NCI-H1436 treated with DMSO at 0.1 percent for 48 hours (cell line): ENCODE measurements at regions not wholly inside any gene's neighbourhood (a gene's known extent, or its start where the extent isn't known, plus 50 kb on each side); places are given as distances from the start of the nearest gene placed in this dataset.
"Not testable (repeated sequence)": the region's sequence is repeated elsewhere in the genome, so short reads cannot be mapped to it uniquely, and the experiment has no call there.

Source experiments
- DNase-seq: peaks from one replicate; lab custom pipeline; 2025; lab: John Stamatoyannopoulos, UW

DNA sequence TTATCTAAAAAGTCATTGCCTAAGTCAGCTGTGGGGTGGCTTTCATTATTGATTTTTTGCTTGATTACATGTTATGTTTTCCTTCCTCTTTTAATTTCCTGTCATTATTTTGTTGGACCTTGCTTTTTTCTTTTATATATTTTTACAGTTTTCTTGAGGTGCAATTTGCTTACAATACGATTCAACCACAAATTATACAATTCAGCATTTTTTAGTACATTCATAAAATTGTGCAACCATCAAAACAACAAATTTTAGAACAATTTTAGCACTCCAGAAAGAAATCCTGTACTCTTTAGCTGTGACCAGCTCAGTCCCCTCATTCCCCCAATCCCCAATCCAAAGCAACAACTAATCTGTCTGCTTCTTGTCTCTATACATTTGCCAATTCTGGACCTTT is 608.9 kb downstream of the C6orf118 start:
- no peak for DNase-seq

- DNase-seq: no peak
Measured at GRCh38 chr6:164695896-164696295, 613.5 kb downstream of the C6orf118 start.

DNA sequence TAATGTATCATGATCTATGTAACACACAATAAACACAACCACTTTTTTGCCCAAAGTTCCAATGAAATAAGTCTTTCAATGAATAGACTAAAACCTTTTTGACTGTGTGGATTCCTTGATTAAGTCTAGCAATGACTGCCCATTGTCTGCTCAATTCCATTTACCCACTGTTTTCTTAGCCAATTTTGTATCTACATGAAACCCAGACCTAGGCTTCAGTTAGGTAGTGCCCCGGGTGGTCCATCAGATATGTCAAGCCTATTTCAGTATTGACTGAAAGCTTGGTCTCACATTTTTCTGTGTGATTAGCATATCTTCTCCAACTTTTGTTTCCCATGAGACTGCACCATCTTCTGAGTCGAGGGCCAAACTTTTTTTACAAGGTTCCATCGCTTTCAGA is 615.0 kb downstream of the C6orf118 start:
- DNase-seq: no peak

DNA sequence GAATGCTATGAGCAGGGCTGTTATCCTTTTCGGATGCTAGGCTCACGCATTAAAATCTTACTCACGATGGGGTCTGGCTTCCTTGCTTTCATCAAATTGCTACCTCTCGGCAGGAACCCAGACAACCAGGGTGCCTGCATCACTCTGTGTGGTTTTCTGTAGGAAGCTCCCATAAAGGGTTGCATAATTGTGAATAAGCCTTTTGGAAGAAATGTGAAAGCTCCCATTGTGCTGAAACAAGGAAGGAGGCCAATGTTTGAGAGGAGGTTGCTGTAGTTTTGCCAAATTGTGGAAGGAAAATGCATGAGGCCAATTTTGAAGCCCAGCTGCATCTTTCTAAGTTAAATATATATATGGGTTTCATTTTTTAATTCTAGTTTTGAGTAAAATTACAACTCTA is 615.5 kb downstream of the C6orf118 start:
- DNase-seq: no peak

DNA sequence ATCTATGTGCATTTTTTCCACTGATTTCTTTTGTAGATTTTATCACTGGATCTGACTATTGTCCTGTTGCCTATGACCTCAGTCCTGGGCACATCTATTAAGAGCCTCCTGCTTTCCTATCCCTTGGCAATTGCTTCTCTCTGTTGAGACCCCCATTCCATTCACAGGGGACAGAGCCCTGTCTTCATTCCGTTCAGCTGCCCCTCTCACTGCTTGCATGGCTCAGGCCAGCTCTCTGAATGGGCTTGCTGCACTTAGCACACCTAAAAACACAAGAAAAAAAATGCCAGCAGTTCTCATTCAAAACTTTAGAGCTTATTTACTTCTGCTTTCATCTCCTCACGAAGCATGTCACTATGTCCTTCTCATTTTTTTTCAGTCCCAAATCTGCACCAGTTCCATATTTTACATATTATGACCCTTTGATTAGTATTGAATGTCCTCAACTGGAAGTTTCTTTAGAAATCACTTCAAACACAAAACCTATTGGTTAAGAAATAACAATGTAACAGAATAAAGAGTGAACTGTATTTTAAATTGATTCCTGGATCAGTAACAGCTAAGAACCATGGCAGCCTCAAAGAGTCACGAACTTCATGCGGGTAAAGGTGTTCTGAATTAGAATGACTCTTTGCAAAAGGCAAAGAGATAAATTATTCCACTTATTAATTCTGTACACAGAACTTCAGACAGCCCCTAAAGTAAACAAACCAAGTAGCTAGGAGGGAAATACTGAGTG is 616.5 kb downstream of the C6orf118 start:
- no peak for DNase-seq

GRCh38 chr6:164690702-164691500 is 618.5 kb downstream of the C6orf118 start:
- DNase-seq: no peak

- no peak for DNase-seq
Measured at GRCh38 chr6:164690241-164690640, 619.2 kb downstream of the C6orf118 start.

DNA sequence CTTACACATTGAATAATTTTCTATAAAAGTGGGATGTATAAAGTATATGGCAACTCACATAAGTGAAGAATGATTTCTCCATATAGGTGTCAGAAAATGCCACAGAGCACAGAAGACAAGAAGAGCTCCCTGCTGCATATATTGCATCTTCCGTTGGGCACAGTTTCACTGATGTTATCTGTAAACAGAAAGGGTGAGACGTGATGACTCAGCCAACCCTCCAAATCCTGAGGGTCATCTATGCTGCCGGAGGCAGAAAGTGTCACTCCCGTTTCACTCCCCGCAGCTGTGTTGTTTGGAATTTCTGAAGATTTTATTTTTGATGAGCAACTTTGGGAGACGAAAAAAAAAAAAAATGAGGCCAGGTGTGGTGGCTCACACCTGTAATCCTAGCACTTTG is 644.1 kb downstream of the C6orf118 start:
- no peak for DNase-seq

GRCh38 chr6:164663634-164664033 is 645.8 kb downstream of the C6orf118 start:
- no peak for DNase-seq

GRCh38 chr6:164661716-164662115 is 647.7 kb downstream of the C6orf118 start:
- no peak for DNase-seq

GRCh38 chr6:164660781-164661180 is 648.6 kb downstream of the C6orf118 start:
- DNase-seq: no peak

DNA sequence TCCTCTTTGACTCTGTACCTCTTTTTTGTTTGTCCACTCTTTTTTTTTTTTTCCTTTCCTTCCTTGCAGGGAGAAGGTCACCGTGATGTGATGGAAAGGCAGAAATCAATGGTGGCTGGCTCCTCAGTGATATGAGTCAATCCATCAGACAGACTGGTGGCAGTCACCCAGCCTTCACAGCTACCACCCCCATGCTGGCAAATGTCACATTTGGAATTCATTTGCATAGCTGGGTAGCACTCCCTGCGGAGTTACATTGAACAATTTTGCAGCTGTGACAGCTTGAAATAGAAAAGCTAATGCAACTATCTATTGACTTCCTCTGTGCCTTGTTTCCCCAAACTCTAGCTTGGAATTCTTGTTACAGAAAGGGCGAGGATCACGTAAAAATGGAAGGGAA is 668.4 kb downstream of the C6orf118 start:
- no peak for DNase-seq

- DNase-seq: no peak
Measured at GRCh38 chr6:164628302-164628931, 681.0 kb downstream of the C6orf118 start.

DNA sequence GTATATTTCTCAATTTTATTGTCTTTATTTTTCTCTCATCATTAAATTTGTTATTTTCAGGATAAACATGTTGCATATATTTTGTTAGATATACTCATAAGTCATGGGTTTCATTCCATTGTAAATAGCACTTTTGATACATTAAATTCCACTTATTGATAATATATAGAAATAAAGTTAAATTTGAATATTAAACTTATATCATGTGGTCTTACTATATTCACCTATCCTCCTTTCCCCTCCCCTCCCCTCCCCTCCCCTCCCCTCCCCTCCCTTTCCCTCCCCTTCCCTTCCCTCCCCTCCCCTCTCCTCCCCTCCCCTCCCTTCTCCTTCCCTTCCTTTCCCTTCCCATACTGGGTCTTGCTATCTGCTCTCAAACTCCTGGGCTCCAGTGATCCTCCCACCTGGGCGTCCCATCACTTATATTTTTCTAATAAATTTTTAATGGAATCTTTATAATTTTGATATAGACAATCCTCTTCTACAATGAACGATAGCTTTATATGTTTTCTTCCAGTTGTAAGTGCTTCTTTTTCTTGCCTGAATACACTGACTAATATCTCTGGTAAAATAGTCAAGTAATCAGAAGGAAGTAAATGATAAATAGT is 692.4 kb downstream of the C6orf118 start:
- DNase-seq: no peak

DNA sequence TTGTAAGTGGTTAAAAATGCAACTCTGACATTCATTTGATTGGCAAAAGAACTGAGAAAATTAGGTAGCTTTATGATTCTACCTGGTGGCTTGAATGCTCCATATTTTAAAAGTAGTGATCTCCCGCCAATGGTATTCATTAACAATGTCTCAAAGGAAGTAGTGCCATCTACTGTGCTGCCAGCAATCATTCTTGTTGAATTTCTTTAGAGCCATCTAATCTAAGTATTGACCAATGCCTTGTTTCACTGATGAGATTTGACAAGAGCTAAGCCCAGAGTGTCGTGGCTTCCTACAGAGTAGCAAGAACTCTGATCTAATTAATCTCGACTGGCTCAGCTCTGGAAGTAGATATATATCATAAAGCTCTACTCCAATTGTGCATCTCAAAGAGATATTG is 696.7 kb downstream of the C6orf118 start:
- DNase-seq: no peak

DNA sequence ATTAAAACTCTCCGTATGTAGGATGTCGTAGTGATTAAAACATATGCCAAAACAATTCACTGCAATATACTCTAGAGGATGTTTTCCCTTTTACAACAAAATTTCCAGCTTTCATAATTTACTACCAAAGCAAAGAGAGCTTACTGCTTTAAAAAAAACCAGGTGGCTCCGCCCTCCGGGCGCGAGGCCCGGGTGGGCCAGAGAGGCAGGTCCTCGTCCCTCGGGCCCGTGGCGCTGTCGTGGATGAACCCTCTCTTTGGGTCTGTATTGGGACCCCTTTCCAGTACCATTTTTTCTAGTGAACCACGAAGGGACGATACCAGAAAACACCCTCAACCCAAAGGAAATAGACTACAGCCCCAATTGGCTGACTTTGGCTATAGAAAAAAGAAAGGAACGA is 698.5 kb downstream of the C6orf118 start:
- DNase-seq: not testable (repeated sequence)

- DNase-seq: not testable (repeated sequence)
Measured at GRCh38 chr6:164602415-164602814, 707.0 kb downstream of the C6orf118 start.

DNA sequence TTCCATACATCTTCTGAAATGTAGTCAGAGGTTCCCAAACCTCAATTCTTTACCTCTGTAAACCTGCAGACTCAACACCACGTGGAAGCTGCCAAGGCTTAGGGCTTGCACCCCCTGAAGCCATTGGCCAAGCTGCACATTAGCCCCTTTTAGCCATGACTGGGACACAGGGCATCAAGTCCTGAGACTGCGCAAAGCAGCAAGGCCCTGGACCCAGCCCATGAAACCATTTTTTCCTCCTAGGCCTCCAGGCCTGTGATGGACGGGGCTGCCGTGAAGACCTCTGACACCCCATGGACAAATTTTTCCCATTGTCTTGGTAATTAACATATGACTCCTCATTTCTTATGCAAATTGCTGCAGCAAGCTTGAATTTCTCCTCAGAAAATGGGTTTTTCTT is 727.8 kb downstream of the C6orf118 start:
- no peak for DNase-seq

- DNase-seq: no peak
Measured at GRCh38 chr6:164579035-164579434, 730.4 kb downstream of the C6orf118 start.

DNA sequence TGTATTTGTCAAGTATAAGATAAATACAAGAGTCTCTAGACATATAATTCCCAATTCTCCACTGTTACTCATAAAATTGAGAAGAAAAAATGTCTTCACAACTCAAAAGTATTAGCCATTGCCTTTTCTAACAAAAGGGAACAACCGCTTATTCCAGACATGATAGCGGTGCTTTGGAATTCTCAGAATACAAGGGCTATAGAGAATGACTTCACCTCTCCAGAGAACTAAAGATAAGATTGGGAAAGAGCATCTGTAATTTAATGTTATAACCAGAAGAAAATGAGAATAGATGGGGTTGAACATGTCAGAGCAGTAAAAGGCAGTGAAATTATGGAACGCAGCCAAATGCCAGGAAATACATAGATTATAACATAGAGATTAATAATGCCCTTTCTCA is 730.8 kb downstream of the C6orf118 start:
- no peak for DNase-seq

DNA sequence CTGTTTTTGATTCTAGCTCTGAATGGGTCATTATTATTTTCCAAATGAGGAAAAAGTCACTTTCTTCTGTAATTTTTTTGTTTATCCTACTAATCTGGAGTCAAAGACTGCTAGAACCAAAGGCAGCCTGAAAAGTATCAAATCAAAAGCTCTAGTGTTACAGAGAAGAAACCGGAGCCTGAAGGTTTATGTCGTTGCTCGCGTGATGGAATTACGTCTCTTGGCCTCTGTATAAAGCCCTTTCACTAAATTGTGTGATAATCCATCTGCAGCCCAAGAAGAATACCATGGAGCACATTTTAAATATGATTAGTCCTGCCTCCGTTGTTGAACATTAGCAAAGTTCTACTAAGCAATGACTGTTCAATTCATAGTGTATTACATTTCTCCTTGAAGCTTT is 738.6 kb downstream of the C6orf118 start:
- DNase-seq: no peak

GRCh38 chr6:164569509-164569908 is 739.9 kb downstream of the C6orf118 start:
- DNase-seq: no peak

DNA sequence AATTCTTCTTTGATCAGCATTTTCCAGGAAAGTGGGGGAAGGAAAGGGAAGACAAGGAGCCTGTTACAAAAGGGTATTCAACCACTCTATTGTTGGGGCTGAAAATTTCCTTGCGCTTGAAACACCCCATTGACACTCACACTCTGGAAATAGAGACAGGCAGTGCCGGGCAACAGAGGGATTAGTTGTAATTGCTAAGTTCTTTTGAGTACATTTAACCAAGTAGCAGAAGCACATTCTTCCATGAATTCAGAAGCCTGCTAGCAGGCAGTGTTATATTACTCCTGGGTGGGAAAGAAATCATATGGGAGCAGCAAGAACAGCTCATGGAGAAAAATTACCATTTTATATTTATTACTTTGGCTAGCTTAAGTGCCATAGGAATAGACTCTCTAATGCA is 745.5 kb downstream of the C6orf118 start:
- DNase-seq: no peak
